ENCODE measurements at regions not wholly inside any gene's neighbourhood (a gene's known extent, or its start where the extent isn't known, plus 50 kb on each side); places are given as distances from the start of the nearest gene placed in this dataset.

GRCh38 chr13:31962731-31963370, 68.7 kb upstream of the FRY start:
- ATAC-seq = no peak
- DNase-seq = no peak

- ATAC-seq = no peak
- no peak for DNase-seq
These were observed 67.9 kb upstream of the FRY start for GRCh38 chr13:31963631-31964030.

DNA sequence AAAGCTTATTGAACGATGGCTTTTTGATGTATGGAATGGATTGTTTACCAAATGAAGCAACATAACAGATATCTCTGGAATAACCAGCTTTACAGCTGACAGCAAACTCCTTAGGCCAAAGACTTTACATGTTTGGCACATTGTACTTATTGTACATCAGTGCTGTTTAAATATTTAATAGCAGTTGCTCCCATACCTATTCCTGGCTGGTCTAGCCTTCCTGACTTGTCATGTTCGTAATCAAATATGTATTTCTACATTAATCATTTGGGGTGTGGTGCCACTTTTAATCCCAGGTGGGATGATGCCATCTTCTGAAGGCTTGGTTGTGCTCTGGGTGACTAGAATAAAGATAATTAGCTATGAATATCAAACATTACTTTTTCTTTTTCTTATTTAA, 67.4 kb upstream of the FRY start:
- DNase-seq (no peak), ATAC-seq (no peak)

DNA sequence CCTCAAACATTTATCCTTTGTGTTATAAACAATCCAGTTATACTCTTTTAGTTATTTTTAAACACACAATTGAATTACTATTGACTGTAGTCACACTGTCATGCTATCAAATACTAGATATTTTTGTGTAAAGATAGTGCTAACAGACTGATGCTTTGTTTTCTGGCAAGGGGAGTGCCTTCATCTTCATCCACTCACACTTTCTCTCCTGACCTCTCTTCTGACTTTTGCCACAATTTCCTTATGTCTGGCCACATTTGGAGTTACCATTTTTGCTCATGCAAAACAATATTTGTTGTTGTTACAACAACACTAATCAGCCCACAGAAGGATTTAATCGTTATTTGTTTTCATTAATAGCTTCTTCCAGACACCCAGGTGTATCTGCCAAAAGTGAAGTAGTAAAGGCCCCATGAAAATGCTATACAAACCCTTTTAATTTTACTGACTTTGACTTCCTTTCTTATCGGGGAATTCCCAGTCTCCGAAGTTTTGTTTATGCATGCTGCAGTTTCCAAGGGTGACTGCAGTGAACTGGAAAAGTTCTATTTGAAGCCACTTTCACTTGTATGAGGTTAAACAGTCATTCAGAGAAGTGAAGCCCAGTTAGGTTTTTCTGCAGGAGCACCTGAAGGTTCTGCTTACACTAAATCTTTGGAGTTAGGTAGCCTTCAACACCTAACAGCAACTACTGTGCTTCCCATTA, 66.1 kb upstream of the FRY start:
- DNase-seq = no peak
- ATAC-seq = no peak

GRCh38 chr13:31967155-31967554, 64.4 kb upstream of the FRY start:
- ATAC-seq (no peak), DNase-seq (no peak)

DNA sequence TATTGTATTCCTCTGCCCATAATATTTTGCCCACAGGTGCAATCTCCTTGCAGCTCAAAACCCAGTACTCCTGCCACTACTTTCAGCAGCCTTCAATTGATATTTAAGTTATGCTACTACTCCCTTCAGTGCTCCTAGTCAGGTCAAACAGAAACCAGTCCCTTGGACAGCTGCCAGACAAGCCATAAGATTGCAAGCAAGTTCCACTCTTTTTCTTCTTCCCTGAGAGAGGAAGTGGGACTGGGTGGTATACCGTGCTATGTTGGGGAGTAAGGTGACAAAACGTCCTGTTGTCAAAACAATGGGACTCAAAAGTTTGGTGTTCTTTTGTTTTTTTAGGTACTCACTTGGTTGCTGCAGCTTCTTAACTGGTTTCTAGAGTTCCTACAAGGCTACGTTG, 63.1 kb upstream of the FRY start:
- no peak for DNase-seq
- ATAC-seq = no peak

GRCh38 chr13:31970231-31970930, 61.2 kb upstream of the FRY start:
- no peak for DNase-seq

GRCh38 chr13:31972453-31972852, 59.1 kb upstream of the FRY start:
- DNase-seq (no peak), ATAC-seq (no peak)

More at GRCh38 chr13:31970231-31970930, 61.2 kb upstream of the FRY start:
- ATAC-seq = no peak

DNA sequence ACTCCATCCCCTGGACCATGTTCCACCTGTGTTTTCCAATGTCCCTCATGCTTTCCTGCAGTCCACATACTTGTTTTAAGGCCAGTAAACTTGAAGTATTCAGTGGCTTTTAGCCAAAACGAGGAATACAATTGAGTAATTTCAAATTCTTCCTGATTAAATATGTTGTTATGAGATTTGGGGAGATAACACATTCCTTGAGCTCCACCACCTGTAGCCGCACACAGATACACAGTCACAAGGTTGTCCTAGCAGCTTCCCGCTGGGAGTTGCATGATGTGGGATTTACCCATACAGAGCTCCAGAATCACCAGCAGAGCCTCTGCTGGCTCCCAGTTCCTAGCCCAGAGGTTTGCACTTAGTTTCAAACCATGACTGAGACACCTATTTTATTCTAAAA, 53.6 kb upstream of the FRY start:
- DNase-seq (no peak), ATAC-seq (no peak)

- ATAC-seq (no peak), DNase-seq (no peak)
These were observed 50.7 kb upstream of the FRY start for GRCh38 chr13:31980830-31981229.

Measured in stimulated activated naive CD8-positive, alpha-beta T cell treated with anti-CD3 and anti-CD28 coated beads, Interleukin-15, Interleukin-2, amounts not matched to agents 100 U/mL and 50 U/mL, for 24 hours (primary cell).